ENCODE measurements at regions not wholly inside any gene's neighbourhood (a gene's known extent, or its start where the extent isn't known, plus 50 kb on each side); places are given as distances from the start of the nearest gene placed in this dataset.

DNA sequence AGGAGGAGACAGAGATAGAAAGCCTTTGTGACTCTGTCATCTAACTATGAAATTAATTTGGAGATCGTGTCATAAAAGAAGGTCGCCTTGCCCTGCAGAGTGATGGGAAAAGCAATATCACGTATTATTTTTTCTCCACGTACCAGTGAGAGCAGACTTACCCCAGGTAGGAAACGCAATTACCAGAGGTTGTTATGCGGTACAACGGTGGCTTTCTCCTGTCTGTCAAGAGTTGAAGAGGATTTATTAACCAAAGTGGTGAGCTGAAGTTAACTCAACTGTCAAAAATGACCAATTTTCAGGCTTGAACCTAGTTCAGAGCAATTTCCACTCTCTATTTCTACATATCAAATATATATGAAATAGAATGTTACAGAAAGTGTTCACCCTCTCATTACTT, 282.6 kb upstream of the PFKP start:
- H3K27me3 Mint-ChIP-seq (ENCODE audit: low read depth) = no peaks in the 10 kb centered on the region; the same call in none of the 2 replicates
- no peaks in the 10 kb centered on the region for H3K27me3 ChIP-seq (ENCODE audit: insufficient read depth, low read length)

More for the DNA sequence above, 282.6 kb upstream of the PFKP start:
- Histone ChIP-seq H3K23me2 (ENCODE audit: insufficient read length, low read depth, low read length, poor library complexity, severe bottlenecking) (no peaks in the 10 kb centered on the region), H4K5ac (ENCODE audit: insufficient read length, low read depth, low read length) (no peak overlapping the region), H2AK5ac (ENCODE audit: insufficient read length, low read length) (no peak overlapping the region), H4K20me1 (ENCODE audit: control insufficient read depth, insufficient read depth, insufficient read length) (no peaks in the 10 kb centered on the region), H2BK12ac (ENCODE audit: insufficient read length, low read depth, low read length) (no peak overlapping the region), H2BK15ac (ENCODE audit: low read depth, low read length) (no peak overlapping the region), H2AFZ (ENCODE audit: low read length) (no peak overlapping the region), H3K14ac (ENCODE audit: insufficient read depth, low read length) (no peak overlapping the region), H3K9ac (ENCODE audit: extremely low read depth, insufficient read length, low read length) (no peak overlapping the region), H2BK20ac (ENCODE audit: low read depth, low read length, poor library complexity, severe bottlenecking) (no peak overlapping the region), H4K8ac (replicated peaks; ENCODE audit: insufficient read length, low read depth, low read length) (no peak overlapping the region), H2BK5ac (ENCODE audit: insufficient read length, low read length) (no peak overlapping the region), H3K23ac (ENCODE audit: insufficient read length, low read depth, low read length) (no peak overlapping the region), H3K79me1 (ENCODE audit: insufficient read depth, low read depth, low read length, poor library complexity, severe bottlenecking) (no peaks in the 10 kb centered on the region), H3K79me2 (ENCODE audit: insufficient read depth, low read length) (no peaks in the 10 kb centered on the region), H4K91ac (ENCODE audit: insufficient read length, low read depth, low read length) (no peak overlapping the region), H3K56ac (ENCODE audit: insufficient read length, low read depth, low read length) (no peak overlapping the region), H2BK120ac (ENCODE audit: low read depth, low read length, poor library complexity, severe bottlenecking) (no peak overlapping the region), H3K27ac (ENCODE audit: insufficient read length, low read depth, low read length) (no peak overlapping the region), H3K4ac (ENCODE audit: low read depth, low read length) (no peak overlapping the region), H3K9me3 (ENCODE audit: control insufficient read depth, low read depth, low read length) (no peaks in the 10 kb centered on the region), H3T11ph (ENCODE audit: low read length) (no peak overlapping the region), H3K18ac (ENCODE audit: insufficient read length, low read depth, low read length) (no peak overlapping the region), H3K4me2 (ENCODE audit: insufficient read depth, insufficient read length, low read length) (no peak overlapping the region), H3K4me1 (ENCODE audit: insufficient read depth, low read length) (no peaks in the 10 kb centered on the region)
- Mint-ChIP-seq H3K4me3 (no peak overlapping the region), H3K36me3 (ENCODE audit: insufficient read depth in 1 of 3, low read depth in 3 of 3) (no peaks in the 10 kb centered on the region), H3K9me3 (peaks cover 0 to 2% of the 10 kb centered on the region in 2 experiments; a peak in 1 of 5 replicates), H3K27ac (no peak overlapping the region), H3K4me1 (peaks cover 4% of the 10 kb centered on the region in 2 experiments; a peak in 2 of 4 replicates)
- DNase-seq = no peak
- WGBS (ENCODE audit: extremely low coverage, insufficient read length, low lambda C conversion rate) = no CpG with 5 or more reads among the region's 7 CpGs
- TF ChIP-seq, protein P1, sequence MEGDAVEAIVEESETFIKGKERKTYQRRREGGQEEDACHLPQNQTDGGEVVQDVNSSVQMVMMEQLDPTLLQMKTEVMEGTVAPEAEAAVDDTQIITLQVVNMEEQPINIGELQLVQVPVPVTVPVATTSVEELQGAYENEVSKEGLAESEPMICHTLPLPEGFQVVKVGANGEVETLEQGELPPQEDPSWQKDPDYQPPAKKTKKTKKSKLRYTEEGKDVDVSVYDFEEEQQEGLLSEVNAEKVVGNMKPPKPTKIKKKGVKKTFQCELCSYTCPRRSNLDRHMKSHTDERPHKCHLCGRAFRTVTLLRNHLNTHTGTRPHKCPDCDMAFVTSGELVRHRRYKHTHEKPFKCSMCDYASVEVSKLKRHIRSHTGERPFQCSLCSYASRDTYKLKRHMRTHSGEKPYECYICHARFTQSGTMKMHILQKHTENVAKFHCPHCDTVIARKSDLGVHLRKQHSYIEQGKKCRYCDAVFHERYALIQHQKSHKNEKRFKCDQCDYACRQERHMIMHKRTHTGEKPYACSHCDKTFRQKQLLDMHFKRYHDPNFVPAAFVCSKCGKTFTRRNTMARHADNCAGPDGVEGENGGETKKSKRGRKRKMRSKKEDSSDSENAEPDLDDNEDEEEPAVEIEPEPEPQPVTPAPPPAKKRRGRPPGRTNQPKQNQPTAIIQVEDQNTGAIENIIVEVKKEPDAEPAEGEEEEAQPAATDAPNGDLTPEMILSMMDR (conservative IDR thresholded peaks at IDR 0.05) = no peak
